HG02610 (cell line): ENCODE measurements at regions not wholly inside any gene's neighbourhood (a gene's known extent, or its start where the extent isn't known, plus 50 kb on each side); places are given as distances from the start of the nearest gene placed in this dataset.

Experiments
- ATAC-seq: cut with Tn5 transposase; IDR thresholded peaks from one replicate; pipeline ENCODE4 v1.9.1; 2021; ENCODE audit warnings: mild to moderate bottlenecking, moderate library complexity; ENCODE audit not compliant: unreplicated experiment

DNA sequence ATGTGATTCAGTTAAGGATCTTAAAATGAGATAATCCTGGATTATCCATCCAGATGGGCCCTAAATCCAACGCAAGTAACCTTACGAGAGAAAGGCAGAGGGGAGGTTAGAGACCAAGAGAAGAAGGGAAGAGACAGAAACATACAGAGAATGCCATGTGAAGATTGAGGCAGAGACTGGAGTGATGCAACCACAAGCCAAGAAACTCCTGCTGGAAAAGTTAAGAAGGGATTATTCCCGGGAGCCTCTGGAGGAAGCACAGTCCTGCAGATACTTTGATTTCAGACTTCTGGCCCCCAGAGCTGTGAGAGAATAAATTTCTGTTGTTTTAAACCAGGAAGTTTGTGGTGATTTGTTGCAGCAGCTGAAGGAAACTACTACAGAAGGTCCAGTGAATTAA lies 992.7 kb downstream of the BCL11A start:
- ATAC-seq: no peak

GRCh38 chr2:59540864-59541263 lies 1012.6 kb downstream of the BCL11A start:
- ATAC-seq: no peak

GRCh38 chr2:59538398-59538911 lies 1015.0 kb downstream of the BCL11A start:
- ATAC-seq: no peak

- ATAC-seq: no peak
These were observed 1020.6 kb downstream of the BCL11A start for GRCh38 chr2:59532808-59533207.

GRCh38 chr2:59530258-59530657 lies 1023.2 kb downstream of the BCL11A start:
- ATAC-seq: no peak

DNA sequence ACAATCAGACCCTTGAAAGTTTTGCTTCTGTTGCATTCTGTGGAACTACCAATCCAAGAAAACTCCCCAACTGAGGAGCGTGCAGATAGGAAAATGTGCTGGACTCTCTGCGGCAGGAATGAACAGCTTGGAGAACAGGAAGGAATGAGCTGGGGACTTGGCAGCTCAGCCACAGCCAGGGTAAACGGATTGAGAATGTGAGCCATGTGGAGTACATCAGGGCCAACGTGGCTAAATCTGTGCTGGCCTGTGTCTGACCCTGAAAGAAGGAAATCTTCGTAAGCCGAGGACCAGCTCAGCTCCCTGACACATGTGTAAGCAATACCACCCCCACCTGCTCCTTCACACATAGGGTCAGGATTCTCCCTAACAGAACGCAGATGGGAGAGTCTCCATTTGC lies 1023.7 kb downstream of the BCL11A start:
- ATAC-seq: no peak

- ATAC-seq: no peak
These were observed 1024.9 kb downstream of the BCL11A start for GRCh38 chr2:59528525-59528924.

GRCh38 chr2:59502981-59503380 lies 1050.5 kb downstream of the BCL11A start:
- ATAC-seq: no peak

DNA sequence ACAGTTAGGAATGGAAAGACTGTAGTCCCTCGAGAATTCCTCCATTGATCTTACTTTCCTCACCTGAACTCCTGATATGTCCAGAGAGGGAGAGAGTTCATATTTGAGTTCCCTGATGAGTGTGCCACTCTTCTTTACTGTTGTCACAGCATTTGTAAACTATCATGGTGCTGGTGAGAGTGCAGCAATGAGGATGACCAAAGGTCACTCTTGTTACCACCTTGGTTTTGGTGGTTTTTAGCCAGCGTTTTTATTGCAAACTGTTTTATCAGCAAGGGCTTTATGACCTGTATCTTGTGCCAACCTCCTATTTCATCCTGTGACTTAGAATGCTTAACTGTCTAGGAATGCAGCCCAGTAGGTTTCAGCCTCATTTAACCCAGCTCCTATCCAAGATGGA lies 1062.5 kb downstream of the BCL11A start:
- no peak for ATAC-seq

DNA sequence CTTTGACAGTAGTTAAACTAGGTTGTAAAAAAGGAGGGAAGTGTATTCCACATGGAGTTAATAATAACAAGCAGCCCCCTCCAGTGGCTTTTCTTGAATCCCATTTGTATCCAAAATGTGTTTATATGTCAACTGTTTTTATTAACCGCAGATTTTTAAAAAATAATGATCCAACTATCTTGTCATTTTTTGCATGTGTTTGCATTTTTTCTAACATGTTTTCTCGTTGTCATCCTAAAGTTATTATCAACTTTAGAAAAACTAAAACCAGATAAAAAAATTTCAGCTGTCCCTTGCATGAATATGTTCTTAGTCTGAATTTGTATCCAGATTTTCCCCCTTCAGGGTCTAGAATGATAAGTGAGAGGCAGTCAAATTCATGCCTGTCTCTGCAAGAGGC lies 1063.3 kb downstream of the BCL11A start:
- ATAC-seq: no peak

DNA sequence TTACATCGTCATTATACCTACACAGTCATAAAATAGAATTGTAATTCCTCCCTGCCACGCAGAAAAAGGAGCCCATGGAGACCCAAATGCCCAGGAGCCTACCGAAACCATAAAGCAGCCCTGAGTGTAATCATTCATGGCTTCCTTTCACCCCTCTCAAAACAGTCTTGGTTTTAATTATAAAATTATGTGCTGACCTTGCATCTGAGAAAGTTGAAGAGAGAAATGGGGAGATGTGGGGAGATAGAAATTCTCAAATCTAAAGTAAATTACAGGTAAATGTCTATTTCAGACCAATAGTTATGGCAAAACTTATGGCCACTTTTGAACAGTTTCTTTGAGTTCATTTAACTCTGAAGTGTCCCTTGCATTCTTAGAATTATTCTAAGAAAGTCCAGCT lies 1068.8 kb downstream of the BCL11A start:
- no peak for ATAC-seq

DNA sequence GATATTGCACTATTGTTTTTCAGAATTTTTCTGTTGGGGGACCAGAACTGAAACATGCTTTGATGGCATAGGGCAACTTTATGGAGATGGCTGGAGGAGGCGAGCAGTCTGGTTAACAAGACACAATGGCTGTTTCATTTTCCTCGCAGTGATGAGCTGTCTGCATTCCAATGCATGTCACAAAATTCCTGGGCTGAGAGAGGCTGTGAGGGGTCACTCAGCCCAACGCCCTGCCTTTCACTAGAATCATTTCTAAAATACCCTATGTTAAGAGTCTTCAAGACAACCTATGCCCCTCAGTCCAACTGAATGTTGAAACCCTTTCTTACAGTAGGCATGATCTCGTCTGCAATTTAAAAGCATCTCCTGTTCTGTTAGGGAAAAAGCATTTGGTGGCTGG lies 1090.0 kb downstream of the BCL11A start:
- ATAC-seq: no peak

GRCh38 chr2:59462422-59463197 lies 1090.8 kb downstream of the BCL11A start:
- no peak for ATAC-seq

GRCh38 chr2:59461127-59461526 lies 1092.3 kb downstream of the BCL11A start:
- no peak for ATAC-seq

- ATAC-seq: no peak
These were observed 1094.7 kb downstream of the BCL11A start for GRCh38 chr2:59458800-59459199.

DNA sequence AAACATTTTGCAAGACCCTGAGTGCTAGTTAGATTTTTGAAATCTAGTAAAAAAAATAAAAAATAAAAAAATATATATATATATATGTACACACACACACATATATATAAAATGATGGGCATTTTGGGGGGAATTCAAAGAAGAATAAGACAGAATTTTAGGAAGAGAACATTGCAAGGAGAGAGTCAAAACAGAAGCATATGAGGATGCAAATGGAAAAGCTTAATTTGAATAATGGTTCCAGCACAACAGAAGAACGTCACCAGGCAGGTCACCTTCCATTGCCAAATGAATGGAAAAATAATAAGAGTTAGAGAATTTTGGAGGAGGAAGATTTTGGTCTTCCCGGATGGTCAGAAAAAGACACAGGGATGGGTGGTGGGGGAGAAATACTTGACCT lies 1097.2 kb downstream of the BCL11A start:
- ATAC-seq: no peak

- ATAC-seq: no peak
These were observed 1104.2 kb downstream of the BCL11A start for GRCh38 chr2:59449274-59449673.

DNA sequence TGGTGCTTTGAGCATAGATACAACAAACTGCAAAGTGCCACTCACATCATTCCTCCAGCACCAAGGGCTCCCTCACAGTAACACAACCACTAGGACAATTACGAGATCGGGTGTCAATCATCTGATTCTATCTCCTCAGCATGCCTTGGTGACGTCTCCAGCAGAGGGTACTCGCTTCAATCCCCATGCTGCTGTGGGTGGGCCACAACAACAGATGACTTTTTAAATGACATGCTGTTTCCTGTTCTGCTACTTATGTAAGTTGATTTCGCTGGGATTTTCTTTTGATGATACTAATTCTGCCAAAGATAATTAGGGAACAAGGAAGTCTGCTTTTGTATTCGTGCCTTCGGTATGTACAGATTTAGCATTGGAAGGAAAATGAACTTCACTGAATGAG lies 1113.0 kb downstream of the BCL11A start:
- ATAC-seq: no peak

DNA sequence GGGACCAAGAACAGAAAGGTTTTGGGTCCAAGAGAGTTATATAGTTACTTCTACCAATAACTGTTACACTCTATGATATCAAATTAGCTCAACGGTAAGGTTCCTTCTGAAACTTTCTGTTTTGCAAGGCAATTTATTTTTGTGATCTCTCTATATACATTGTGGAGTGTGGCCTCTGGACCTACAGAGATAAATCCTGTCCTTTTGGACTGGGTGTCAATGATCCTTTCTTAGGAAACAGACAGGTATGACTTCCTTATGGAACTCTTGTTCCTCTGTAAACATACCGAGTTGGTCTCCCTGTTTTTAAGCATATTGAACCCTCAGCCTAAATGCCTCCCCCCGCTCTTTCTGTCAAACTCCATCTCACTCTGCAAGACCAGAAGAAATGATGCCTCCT lies 1117.8 kb downstream of the BCL11A start:
- ATAC-seq: no peak

- ATAC-seq: no peak
These were observed 1124.5 kb downstream of the BCL11A start for GRCh38 chr2:59428940-59429339.

- no peak for ATAC-seq
These were observed 1125.5 kb downstream of the BCL11A start for GRCh38 chr2:59427980-59428379.

GRCh38 chr2:59425247-59425646 lies 1128.2 kb downstream of the BCL11A start:
- no peak for ATAC-seq
